Spleen (tissue), 11 donors: ENCODE measurements at regions not wholly inside any gene's neighbourhood (a gene's known extent, or its start where the extent isn't known, plus 50 kb on each side); places are given as distances from the start of the nearest gene placed in this dataset.

ENCODE experiments used
- DNase-seq: peaks from one replicate; pipeline ENCODE4 v3.0.0-alpha.2; 2020
- H3K27ac ChIP-seq, 8 donors: fragments of 200-600 bp; sonication (generic) in 7 of 8; 1 replicate in 4 of 8; 2 replicates in 4 of 8; pipeline versions ENCODE4 v1.5.0 to v1.8.0; 2016 to 2021; ENCODE audit warnings: inconsistent platforms in 4 of 8, mild to moderate bottlenecking in 4 of 8, moderate library complexity in 1 of 8
- H3K27me3 ChIP-seq, 7 donors: fragments of 200-600 bp; sonication (generic) in 6 of 7; replicated peaks in 1 of 7; 1 replicate in 4 of 7; 2 replicates in 3 of 7; pipeline versions ENCODE4 v1.5.0 to v1.8.0; 2016 to 2021; ENCODE audit warnings: inconsistent platforms in 3 of 7, mild to moderate bottlenecking in 1 of 7
- H3K36me3 ChIP-seq, 6 donors: fragments of 200-600 bp; sonication (generic) in 5 of 6; 1 replicate in 4 of 6; 2 replicates in 2 of 6; pipeline versions ENCODE4 v1.5.0 to v1.8.0; 2016 to 2021; ENCODE audit warnings: inconsistent platforms in 2 of 6
- H3K4me1 ChIP-seq, 6 donors: fragments of 200-600 bp; sonication (generic) in 5 of 6; 1 replicate in 3 of 6; 2 replicates in 3 of 6; pipeline versions ENCODE4 v1.5.0 to v1.8.0; 2016 to 2021; ENCODE audit warnings: inconsistent platforms in 3 of 6
- H3K4me3 ChIP-seq, 8 donors: fragments of 200-600 bp; sonication (generic) in 7 of 8; 1 replicate in 4 of 8; 2 replicates in 4 of 8; pipeline versions ENCODE4 v1.5.0 to v1.8.0; 2016 to 2021; ENCODE audit warnings: inconsistent platforms in 4 of 8, mild to moderate bottlenecking in 4 of 8, moderate library complexity in 2 of 8
- H3K9me3 ChIP-seq, 8 donors: fragments of 200-600 bp; sonication (generic) in 7 of 8; 1 replicate in 4 of 8; 2 replicates in 4 of 8; pipeline versions ENCODE4 v1.5.0 to v1.8.0; 2016 to 2021; ENCODE audit warnings: inconsistent platforms in 4 of 8
- POLR2A ChIP-seq, 3 donors: fragments of 450-650 bp; IDR thresholded peaks; one replicate each; pipeline ENCODE4 v1.5.1; 2017; ENCODE audit warnings: antibody characterized with exemption in 3 of 3, mild to moderate bottlenecking in 1 of 3
- POLR2AphosphoS5 ChIP-seq, 3 donors: sonication (generic); formaldehyde crosslinking; IDR thresholded peaks; one replicate each; pipeline ENCODE4 v1.5.1; 2017; ENCODE audit warnings: antibody characterized with exemption in 3 of 3
- WGBS, 5 donors: extraction: QIAGEN DNeasy Blood & Tissue Kit in 3 of 5; methylation state at CpG; one replicate each; pipeline versions ENCODE4 v1.1.5 to v1.1.7; 2013 to 2018; 5-methylcytosine and 5-hydroxymethylcytosine counted together
- intact Hi-C: fragments of 100-400 bp; cut with DNase I; formaldehyde crosslinking; loops from one replicate; pipeline ENCODE4 v1.15.0; 2023; ENCODE audit warnings: low total_unique reads
- TF ChIP-seq, protein P1 (sequence below), 11 experiments: fragments of 200-600 bp in 7 of 11; fragments of 450-650 bp in 4 of 11; sonication (generic) in 4 of 11; IDR thresholded peaks in 8 of 11; conservative IDR thresholded peaks in 3 of 11; 1 replicate in 7 of 11; 2 replicates in 4 of 11; pipeline versions ENCODE4 v1.4.0 to v1.8.0; 2016 to 2021; ENCODE audit warnings: antibody characterized with exemption in 11 of 11, inconsistent platforms in 4 of 11, mild to moderate bottlenecking in 1 of 11
- donor health status: healthy with polysubstance abuse.
- donor health status: DM: no; HTN: no; CAD: no; lungs with moderate emphysema.
- donor health status: DM: no; HTN: no; CAD: no.
- donor health status: Bipolar disorder and iron deficiency.
- donor health status: healthy.
- donor health status: DM: no; HTN: no; CAD: no.
- donor health status: DM: yes; HTN: yes; CAD: no.

DNA sequence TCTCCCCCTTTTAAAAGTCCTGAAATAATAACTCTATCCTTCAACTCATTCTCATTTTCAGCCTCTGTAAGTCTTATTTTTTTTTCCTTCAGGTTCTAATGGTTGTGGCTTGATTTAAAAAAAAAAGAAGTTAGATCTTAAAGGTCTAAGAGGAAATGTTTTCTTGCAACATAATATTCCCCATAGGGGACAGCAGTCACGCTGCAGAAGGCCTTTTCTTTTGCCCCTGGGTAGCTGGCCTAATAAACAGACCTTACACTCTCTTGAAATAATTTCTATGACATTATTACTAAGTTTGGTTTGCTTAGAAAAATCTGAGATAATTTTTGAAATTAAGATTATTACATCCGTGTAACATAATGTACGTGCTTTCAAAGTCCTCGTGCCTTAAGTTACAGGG, 564.1 kb upstream of the SPANXN1 start:
- TF ChIP-seq, protein P1, sequence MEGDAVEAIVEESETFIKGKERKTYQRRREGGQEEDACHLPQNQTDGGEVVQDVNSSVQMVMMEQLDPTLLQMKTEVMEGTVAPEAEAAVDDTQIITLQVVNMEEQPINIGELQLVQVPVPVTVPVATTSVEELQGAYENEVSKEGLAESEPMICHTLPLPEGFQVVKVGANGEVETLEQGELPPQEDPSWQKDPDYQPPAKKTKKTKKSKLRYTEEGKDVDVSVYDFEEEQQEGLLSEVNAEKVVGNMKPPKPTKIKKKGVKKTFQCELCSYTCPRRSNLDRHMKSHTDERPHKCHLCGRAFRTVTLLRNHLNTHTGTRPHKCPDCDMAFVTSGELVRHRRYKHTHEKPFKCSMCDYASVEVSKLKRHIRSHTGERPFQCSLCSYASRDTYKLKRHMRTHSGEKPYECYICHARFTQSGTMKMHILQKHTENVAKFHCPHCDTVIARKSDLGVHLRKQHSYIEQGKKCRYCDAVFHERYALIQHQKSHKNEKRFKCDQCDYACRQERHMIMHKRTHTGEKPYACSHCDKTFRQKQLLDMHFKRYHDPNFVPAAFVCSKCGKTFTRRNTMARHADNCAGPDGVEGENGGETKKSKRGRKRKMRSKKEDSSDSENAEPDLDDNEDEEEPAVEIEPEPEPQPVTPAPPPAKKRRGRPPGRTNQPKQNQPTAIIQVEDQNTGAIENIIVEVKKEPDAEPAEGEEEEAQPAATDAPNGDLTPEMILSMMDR (IDR thresholded peaks at IDR 0.05 in 8 of 11, conservative IDR thresholded peaks at IDR 0.05 in 3 of 11) = no peak
- TF ChIP-seq POLR2AphosphoS5 (IDR thresholded peaks at IDR 0.05) = no peak
- TF ChIP-seq POLR2A (IDR thresholded peaks at IDR 0.05) = no peak
- no peak overlapping the region for H3K27ac ChIP-seq

DNA sequence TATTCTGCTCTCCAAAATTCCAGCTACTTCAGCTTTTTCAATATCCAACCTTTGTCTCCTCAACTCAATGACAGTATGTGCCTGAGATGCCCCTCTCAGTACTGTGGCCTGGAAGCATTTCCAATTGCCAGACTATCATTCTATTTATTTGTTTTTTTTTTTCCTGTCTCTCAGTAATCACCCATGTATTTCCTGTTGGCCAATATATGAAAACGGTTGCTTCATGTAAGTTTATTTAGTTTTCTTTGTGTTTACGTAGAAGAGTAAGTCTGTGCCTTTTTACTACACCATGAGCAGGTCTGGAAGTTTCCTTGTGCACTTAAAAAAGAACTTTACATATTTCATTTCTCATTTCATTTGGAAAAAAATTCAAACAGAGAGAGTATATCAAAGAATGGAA, 537.5 kb upstream of the SPANXN1 start:
- H3K27ac ChIP-seq = no peak overlapping the region
- H3K9me3 ChIP-seq = no peaks in the 10 kb centered on the region
- intact Hi-C loops = no loop called here
- no peaks in the 10 kb centered on the region for H3K27me3 ChIP-seq
- no peaks in the 10 kb centered on the region for H3K4me1 ChIP-seq
- TF ChIP-seq, protein P1 (IDR thresholded peaks at IDR 0.05 in 8 of 11, conservative IDR thresholded peaks at IDR 0.05 in 3 of 11) = no peak
- TF ChIP-seq POLR2AphosphoS5 (IDR thresholded peaks at IDR 0.05) (no peak), POLR2A (IDR thresholded peaks at IDR 0.05) (no peak)
- H3K4me3 ChIP-seq = no peak overlapping the region
- H3K36me3 ChIP-seq = no peaks in the 10 kb centered on the region
- 49 to 72% (median 54%) methylated on average over 2 of the region's 2 CpGs for WGBS, 5 donors
- DNase-seq = no peak

More for the DNA sequence above, 564.1 kb upstream of the SPANXN1 start:
- Histone ChIP-seq H3K27me3 (no peaks in the 10 kb centered on the region), H3K36me3 (no peaks in the 10 kb centered on the region), H3K4me1 (no peaks in the 10 kb centered on the region), H3K4me3 (no peak overlapping the region), H3K9me3 (no peaks in the 10 kb centered on the region)
- intact Hi-C loops = no loop called here
- 72 to 92% (median 86%) methylated on average over 4 of the region's 4 CpGs for WGBS, 5 donors
- DNase-seq = no peak

DNA sequence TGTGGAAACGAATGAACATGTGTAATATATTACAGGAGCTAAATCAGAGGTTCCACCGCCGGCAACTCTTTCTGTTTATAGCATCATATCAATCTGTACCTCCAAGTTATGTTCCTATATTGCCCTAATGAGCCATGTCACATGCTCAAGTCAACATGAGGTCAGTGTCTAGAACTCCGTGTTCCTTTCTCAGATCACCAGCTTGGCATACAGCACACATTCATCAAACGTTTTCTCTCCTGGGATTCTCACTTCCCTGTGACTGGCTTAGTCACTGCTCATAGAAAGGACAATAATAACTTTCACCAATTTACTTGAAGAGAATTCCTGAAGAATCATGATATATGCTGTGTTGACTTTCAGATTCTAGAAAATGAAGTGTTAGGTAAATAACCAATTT, 532.0 kb upstream of the SPANXN1 start:
- DNase-seq = no peak
- whole genome bisulfite sequencing, 5 donors = 65 to 86% (median 76%) methylated on average over 5 of the region's 5 CpGs
- TF ChIP-seq POLR2AphosphoS5 (IDR thresholded peaks at IDR 0.05) = no peak
- TF ChIP-seq, protein P1 (IDR thresholded peaks at IDR 0.05 in 8 of 11, conservative IDR thresholded peaks at IDR 0.05 in 3 of 11) = no peak
- no peak for TF ChIP-seq POLR2A (IDR thresholded peaks at IDR 0.05)

DNA sequence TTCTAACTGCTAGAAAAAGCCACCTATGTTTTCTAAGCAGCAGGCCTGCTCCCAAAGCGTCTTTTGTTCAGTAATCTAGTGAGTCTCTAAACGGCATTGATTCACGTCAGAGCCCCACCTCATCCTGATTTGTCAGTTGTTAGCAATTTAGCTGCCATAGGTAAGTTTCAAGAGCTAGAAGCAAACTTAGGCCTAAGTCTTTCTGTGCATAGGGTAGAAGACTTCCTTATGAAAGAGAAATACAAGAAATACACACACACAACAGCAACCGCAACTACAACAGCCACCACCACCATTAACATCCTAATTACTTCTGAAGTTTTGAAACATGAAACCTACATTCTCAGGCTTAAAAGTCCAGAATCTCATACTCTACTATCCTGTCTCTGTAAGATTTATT, 531.1 kb upstream of the SPANXN1 start:
- no peaks in the 10 kb centered on the region for H3K36me3 ChIP-seq
- H3K27me3 ChIP-seq = no peaks in the 10 kb centered on the region
- no peak overlapping the region for H3K27ac ChIP-seq
- WGBS, 5 donors = 69 to 85% (median 76%) methylated on average over 4 of the region's 4 CpGs
- no peaks in the 10 kb centered on the region for H3K4me1 ChIP-seq
- intact Hi-C loops = no loop called here
- TF ChIP-seq, protein P1 (IDR thresholded peaks at IDR 0.05 in 8 of 11, conservative IDR thresholded peaks at IDR 0.05 in 3 of 11) = no peak
- no peak for TF ChIP-seq POLR2AphosphoS5 (IDR thresholded peaks at IDR 0.05)
- no peak for TF ChIP-seq POLR2A (IDR thresholded peaks at IDR 0.05)
- peaks cover 0 to 4% (median 0%) of the 10 kb centered on the region in 8 donors for H3K9me3 ChIP-seq
- H3K4me3 ChIP-seq = no peak overlapping the region
- DNase-seq = no peak

More for the DNA sequence above, 532.0 kb upstream of the SPANXN1 start:
- H3K4me1 ChIP-seq = no peaks in the 10 kb centered on the region
- H3K4me3 ChIP-seq = no peak overlapping the region
- intact Hi-C loops = no loop called here
- H3K9me3 ChIP-seq = peaks cover 0 to 4% (median 0%) of the 10 kb centered on the region in 8 donors
- no peaks in the 10 kb centered on the region for H3K27me3 ChIP-seq
- H3K27ac ChIP-seq = no peak overlapping the region
- no peaks in the 10 kb centered on the region for H3K36me3 ChIP-seq
